WERI-Rb-1 (cell line): ENCODE measurements at regions not wholly inside any gene's neighbourhood (a gene's known extent, or its start where the extent isn't known, plus 50 kb on each side); places are given as distances from the start of the nearest gene placed in this dataset.

Experiments
- DNase-seq: peaks from one replicate; pipeline ENCODE4 v3.0.0-alpha.2; 2020
- H3K27ac ChIP-seq: fragments of 250-450 bp; sonication (Bioruptor Pico); 2 replicates; pipeline ENCODE4 v1.5.1; 2020; ENCODE audit warnings: mild to moderate bottlenecking, moderate library complexity
- H3K27me3 ChIP-seq: fragments of 250-450 bp; sonication (Bioruptor Pico); 2 replicates; pipeline ENCODE4 v1.5.1; 2021; ENCODE audit warnings: mild to moderate bottlenecking, low read depth, moderate library complexity; ENCODE audit not compliant: insufficient read depth, severe bottlenecking
- H3K36me3 ChIP-seq: fragments of 250-450 bp; sonication (Bioruptor Pico); 2 replicates; pipeline ENCODE4 v1.5.1; 2020; ENCODE audit warnings: mild to moderate bottlenecking, moderate library complexity
- H3K4me3 ChIP-seq: 2 replicates; pipeline ENCODE4 v1.5.1; 2011; ENCODE audit warnings: low read depth, mild to moderate bottlenecking, control low read depth, low read length
- H3K9me3 ChIP-seq: fragments of 250-450 bp; sonication (Bioruptor Pico); 2 replicates; pipeline ENCODE4 v1.5.1; 2021; ENCODE audit warnings: mild to moderate bottlenecking, moderate library complexity; ENCODE audit not compliant: severe bottlenecking
- TF ChIP-seq, protein P1 (sequence below): IDR thresholded peaks from 2 replicates; pipeline ENCODE4 v1.5.1; 2011; ENCODE audit warnings: low read depth, mild to moderate bottlenecking, control low read depth, inconsistent platforms, low read length

DNA sequence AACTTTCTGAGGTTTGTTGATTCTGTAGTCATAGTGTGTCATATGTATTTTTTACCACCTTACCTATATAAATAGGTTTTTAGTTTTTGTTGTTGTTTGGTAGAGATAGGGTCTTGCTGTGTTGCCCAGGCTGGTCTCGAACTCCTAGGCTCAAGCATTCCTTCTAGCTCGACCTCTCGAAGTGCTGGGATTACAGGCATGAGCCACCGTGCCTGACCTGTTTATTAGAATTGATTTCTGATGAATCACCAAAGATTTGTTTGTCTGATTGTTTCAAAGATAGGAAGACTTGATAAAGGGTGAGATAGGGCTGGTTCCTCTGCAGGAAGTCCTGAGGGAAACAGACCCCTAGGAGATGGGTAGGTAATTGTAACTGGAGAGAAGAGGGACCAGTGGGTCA, 481.6 kb downstream of the PCNX1 start:
- no peaks in the 10 kb centered on the region for H3K9me3 ChIP-seq
- DNase-seq: no peak
- TF ChIP-seq, protein P1, sequence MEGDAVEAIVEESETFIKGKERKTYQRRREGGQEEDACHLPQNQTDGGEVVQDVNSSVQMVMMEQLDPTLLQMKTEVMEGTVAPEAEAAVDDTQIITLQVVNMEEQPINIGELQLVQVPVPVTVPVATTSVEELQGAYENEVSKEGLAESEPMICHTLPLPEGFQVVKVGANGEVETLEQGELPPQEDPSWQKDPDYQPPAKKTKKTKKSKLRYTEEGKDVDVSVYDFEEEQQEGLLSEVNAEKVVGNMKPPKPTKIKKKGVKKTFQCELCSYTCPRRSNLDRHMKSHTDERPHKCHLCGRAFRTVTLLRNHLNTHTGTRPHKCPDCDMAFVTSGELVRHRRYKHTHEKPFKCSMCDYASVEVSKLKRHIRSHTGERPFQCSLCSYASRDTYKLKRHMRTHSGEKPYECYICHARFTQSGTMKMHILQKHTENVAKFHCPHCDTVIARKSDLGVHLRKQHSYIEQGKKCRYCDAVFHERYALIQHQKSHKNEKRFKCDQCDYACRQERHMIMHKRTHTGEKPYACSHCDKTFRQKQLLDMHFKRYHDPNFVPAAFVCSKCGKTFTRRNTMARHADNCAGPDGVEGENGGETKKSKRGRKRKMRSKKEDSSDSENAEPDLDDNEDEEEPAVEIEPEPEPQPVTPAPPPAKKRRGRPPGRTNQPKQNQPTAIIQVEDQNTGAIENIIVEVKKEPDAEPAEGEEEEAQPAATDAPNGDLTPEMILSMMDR: no peak

DNA sequence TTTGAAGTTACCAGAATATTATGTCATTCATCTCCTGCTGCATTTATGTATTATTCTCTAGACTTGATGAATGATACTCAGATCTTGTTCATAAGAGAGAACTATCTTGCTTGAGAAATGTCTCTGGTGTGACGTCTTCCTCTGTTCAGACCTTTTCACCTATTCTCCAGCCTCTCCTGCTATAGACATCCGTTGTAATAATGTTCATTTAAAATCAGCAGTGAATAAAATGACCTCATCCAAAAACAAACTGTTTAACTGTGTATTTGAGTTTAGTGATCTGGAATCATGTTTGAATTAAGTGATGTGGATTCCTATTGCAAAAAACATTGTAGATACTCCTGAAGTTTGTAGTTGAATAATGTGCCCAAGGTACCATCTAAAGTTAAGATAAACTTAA, 487.1 kb downstream of the PCNX1 start:
- DNase-seq: no peak
- Histone ChIP-seq H3K9me3 (no peaks in the 10 kb centered on the region), H3K27ac (no peak overlapping the region), H3K4me3 (no peak overlapping the region), H3K36me3 (no peaks in the 10 kb centered on the region), H3K27me3 (no peaks in the 10 kb centered on the region)
- TF ChIP-seq, protein P1: no peak

More for the DNA sequence above, 481.6 kb downstream of the PCNX1 start:
- no peaks in the 10 kb centered on the region for H3K27me3 ChIP-seq
- no peaks in the 10 kb centered on the region for H3K36me3 ChIP-seq
- H3K27ac ChIP-seq: no peak overlapping the region
- no peak overlapping the region for H3K4me3 ChIP-seq

DNA sequence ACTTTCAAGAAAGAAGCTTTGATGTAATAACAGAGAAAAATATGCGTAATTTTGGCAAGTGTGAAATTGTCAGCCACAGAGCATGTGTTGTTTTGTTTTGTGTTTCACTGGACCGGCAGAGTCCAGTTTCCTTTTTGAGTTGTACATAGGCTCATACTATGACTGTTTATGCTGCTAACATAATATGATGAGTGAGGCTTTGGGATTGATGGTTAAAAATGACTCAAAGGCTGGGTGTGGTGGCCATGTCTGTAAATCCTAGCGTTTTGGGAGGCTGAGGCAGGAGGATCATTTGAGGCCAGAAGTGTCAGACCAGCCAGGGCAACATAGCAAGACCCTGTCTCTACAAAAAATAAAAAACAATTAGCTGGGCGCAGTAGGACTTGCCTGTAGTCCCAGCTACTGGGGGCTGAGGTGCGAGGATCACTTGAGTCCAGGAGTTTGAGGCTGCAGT, 487.9 kb downstream of the PCNX1 start:
- Histone ChIP-seq H3K4me3 (no peak overlapping the region), H3K9me3 (no peaks in the 10 kb centered on the region), H3K27me3 (no peaks in the 10 kb centered on the region), H3K36me3 (no peaks in the 10 kb centered on the region), H3K27ac (no peak overlapping the region)
- TF ChIP-seq, protein P1: no peak
- no peak for DNase-seq

DNA sequence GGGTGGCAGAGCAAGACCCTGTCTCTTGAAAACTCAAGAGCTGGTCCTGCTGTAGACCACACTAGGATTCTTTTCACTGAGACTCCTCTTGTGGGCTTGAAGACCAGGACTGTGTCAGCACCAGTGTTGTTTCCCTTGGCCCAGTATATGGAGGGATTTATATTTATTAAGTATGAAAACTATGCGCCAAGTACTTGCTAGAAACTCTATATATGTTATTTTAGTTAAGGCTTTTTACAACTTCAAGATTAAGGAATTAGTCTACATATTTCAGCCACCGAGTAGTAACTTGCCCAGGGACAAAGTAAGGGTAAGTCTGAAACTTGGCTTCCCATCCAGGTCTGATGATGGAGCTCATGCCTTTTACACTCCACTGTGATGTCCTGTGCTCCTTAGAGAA, 488.4 kb downstream of the PCNX1 start:
- Histone ChIP-seq H3K36me3 (no peaks in the 10 kb centered on the region), H3K27me3 (no peaks in the 10 kb centered on the region), H3K4me3 (no peak overlapping the region), H3K27ac (no peak overlapping the region), H3K9me3 (no peaks in the 10 kb centered on the region)
- DNase-seq: no peak
- TF ChIP-seq, protein P1: no peak

DNA sequence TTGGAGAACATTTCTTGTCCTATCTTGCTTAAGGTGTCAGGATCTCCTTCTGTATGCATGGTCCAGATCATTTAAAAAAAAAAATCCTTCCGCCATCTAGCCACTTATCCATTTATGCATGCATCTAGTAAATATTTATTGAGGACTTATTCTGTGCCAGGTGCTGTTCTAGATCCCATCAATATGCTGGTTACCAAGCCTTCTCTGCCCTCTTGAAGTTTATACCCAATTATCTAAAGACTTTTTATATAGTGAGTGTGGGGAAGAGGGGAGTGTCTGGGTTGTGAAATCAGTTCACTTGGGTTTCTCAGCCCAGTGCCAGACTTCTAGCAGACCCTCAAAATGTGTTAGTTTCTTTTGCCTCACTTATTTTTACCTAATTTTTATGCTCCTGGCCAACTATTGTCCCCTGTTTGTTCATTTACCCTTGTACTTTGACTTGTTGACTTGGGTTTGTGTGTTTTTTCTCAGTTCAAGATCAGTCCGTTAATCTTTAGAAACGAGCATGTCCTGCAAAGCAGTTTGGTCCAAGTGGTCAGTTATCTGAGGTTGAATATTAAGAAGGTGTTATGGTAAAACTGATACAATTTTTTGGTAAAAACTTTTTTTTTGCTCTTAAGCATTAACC, 488.9 kb downstream of the PCNX1 start:
- TF ChIP-seq, protein P1: no peak
- Histone ChIP-seq H3K36me3 (no peaks in the 10 kb centered on the region), H3K9me3 (no peaks in the 10 kb centered on the region), H3K4me3 (no peak overlapping the region), H3K27me3 (no peaks in the 10 kb centered on the region), H3K27ac (no peak overlapping the region)
- no peak for DNase-seq

DNA sequence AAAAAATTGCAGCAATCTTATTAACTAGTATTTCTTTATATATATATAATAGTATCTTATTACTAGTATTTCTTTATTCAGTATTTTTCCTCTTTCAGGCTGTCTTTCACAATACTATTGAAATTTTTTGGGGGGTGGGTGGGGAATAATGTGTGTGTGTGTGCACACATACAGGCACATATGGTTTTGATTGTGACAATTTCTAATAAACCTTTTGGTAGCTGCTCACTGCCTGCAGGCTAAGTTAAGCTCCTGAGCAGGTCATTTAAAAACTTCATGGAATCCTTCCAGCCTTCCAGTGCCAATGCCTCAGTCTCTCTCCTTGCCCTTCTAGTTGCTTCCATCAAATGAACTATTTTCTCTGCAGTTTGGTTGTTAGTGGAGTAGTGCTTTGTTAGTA, 490.1 kb downstream of the PCNX1 start:
- no peak overlapping the region for H3K4me3 ChIP-seq
- H3K27me3 ChIP-seq: no peaks in the 10 kb centered on the region
- H3K9me3 ChIP-seq: no peaks in the 10 kb centered on the region
- H3K36me3 ChIP-seq: no peaks in the 10 kb centered on the region
- no peak for DNase-seq
- H3K27ac ChIP-seq: no peak overlapping the region
- TF ChIP-seq, protein P1: no peak
